ENCODE measurements at regions not wholly inside any gene's neighbourhood (a gene's known extent, or its start where the extent isn't known, plus 50 kb on each side); places are given as distances from the start of the nearest gene placed in this dataset.
"Not testable (repeated sequence)": the region's sequence is repeated elsewhere in the genome, so short reads cannot be mapped to it uniquely, and the experiment has no call there.

- no peaks in the 10 kb centered on the region; the same call in 1 of the 2 replicates for H3K4me1 ChIP-seq (ENCODE audit: insufficient read depth, low read length)
- H3K27ac ChIP-seq (ENCODE audit: low read length) = no peak overlapping the region
- H3K9me3 ChIP-seq (ENCODE audit: insufficient read depth, low read depth, low read length) = no peaks in the 10 kb centered on the region
- H3K27me3 ChIP-seq (ENCODE audit: insufficient read depth, low read length) = no peaks in the 10 kb centered on the region
- no peak overlapping the region for H3K4me3 ChIP-seq (ENCODE audit: low read length)
- H3K36me3 ChIP-seq (ENCODE audit: insufficient read depth, low read depth, low read length) = no peaks in the 10 kb centered on the region
- H3K9ac ChIP-seq (ENCODE audit: low read depth, low read length) = no peak overlapping the region
Measured at GRCh38 chr11:87628957-87629356, 546.3 kb downstream of the RAB38 start.

GRCh38 chr11:87628026-87628580 lies 547.1 kb downstream of the RAB38 start:
- Histone ChIP-seq H3K27me3 (ENCODE audit: insufficient read depth, low read length) (no peaks in the 10 kb centered on the region), H3K9me3 (ENCODE audit: insufficient read depth, low read depth, low read length) (no peaks in the 10 kb centered on the region), H3K27ac (ENCODE audit: low read length) (no peak overlapping the region), H3K9ac (ENCODE audit: low read depth, low read length) (no peak overlapping the region), H3K4me3 (ENCODE audit: low read length) (no peak overlapping the region), H3K36me3 (ENCODE audit: insufficient read depth, low read depth, low read length) (no peaks in the 10 kb centered on the region), H3K4me1 (ENCODE audit: insufficient read depth, low read length) (no peaks in the 10 kb centered on the region; the same call in 1 of the 2 replicates)

DNA sequence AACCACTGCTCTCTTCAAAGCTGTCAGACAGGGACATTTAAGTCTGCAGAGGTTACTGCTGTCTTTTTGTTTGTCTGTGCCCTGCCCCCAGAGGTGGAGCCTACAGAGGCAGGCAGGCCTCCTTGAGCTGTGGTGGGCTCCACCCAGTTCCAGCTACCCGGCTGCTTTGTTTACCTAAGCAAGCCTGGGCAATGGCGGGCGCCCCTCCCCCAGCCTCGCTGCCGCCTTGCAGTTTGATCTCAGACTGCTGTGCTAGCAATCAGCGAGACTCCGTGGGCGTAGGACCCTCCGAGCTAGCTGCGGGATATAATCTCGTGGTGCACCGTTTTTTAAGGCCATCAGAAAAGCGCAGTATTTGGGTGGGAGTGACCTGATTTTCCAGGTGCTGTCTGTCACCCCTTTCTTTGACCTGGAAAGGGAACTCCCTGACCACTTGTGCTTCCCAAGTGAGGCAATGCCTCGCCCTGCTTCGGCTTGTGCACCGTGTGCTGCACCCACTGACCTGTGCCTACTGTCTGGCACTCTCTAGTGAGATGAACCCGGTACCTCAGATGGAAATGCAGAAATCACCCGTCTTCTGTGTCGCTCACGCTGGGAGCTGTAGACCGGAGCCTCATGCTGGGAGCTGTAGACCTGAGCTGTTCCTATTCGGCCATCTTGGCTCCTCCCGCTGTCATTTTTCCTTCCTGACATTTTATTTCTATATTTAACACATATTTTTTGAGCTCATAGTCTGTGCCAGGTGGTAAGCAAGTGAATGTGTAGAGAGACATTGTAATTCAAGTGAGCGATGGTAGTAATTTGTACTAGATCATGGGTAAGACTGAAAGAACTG lies 551.5 kb downstream of the RAB38 start:
- not testable (repeated sequence) for H3K4me1 ChIP-seq (ENCODE audit: insufficient read depth, low read length); H3K4me3 ChIP-seq (ENCODE audit: low read length); H3K27me3 ChIP-seq (ENCODE audit: insufficient read depth, low read length); H3K9ac ChIP-seq (ENCODE audit: low read depth, low read length); H3K9me3 ChIP-seq (ENCODE audit: insufficient read depth, low read depth, low read length); H3K27ac ChIP-seq (ENCODE audit: low read length); H3K36me3 ChIP-seq (ENCODE audit: insufficient read depth, low read depth, low read length)

DNA sequence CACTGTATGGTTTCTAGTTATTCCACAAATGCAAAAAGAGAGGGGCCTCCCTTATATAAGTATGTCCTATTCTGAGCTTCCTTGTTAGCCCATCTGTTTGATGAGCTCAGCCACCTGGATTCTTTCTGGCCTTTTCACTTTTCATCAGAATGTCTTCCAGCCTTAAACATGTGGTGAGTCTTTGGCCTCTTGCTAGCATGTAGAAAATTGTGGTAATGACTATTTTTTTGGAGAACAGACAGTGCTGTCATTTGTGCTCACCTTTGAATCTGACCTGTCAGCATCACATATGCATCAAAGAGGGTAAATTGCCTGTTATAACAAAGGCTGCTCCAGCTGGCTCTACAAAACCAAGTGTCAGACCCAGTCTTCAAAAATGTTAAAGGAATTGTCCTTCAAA lies 558.7 kb downstream of the RAB38 start:
- H3K9me3 ChIP-seq (ENCODE audit: insufficient read depth, low read depth, low read length) = no peaks in the 10 kb centered on the region
- H3K27ac ChIP-seq (ENCODE audit: low read length) = no peak overlapping the region
- no peaks in the 10 kb centered on the region for H3K4me1 ChIP-seq (ENCODE audit: insufficient read depth, low read length)
- no peaks in the 10 kb centered on the region for H3K27me3 ChIP-seq (ENCODE audit: insufficient read depth, low read length)
- no peak overlapping the region for H3K4me3 ChIP-seq (ENCODE audit: low read length)
- no peak overlapping the region for H3K9ac ChIP-seq (ENCODE audit: low read depth, low read length)
- no peaks in the 10 kb centered on the region for H3K36me3 ChIP-seq (ENCODE audit: insufficient read depth, low read depth, low read length)

DNA sequence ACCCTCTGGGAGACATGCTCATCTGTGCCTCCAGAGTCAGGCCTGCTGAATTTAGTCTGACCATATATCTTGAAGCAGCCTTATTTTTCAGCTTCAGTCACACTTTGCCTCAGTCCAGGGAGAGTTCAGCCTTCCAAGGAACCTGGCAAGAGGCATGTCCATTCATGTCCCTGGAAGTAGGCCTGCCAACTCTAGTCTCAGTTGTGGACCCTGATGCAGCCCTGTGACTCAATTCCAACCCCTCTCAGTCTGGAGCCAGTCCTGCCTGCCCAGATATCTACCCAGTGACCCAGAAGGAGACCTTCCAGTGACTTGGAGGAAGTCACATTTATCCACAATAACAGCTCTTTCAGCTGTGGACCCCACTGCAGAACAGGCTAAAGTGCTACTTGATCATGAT lies 566.6 kb downstream of the TMEM135 start:
- no peak overlapping the region for H3K4me3 ChIP-seq (ENCODE audit: low read length)
- H3K9me3 ChIP-seq (ENCODE audit: insufficient read depth, low read depth, low read length) = no peaks in the 10 kb centered on the region
- no peak overlapping the region for H3K27ac ChIP-seq (ENCODE audit: low read length)
- H3K4me1 ChIP-seq (ENCODE audit: insufficient read depth, low read length) = no peaks in the 10 kb centered on the region
- no peaks in the 10 kb centered on the region for H3K36me3 ChIP-seq (ENCODE audit: insufficient read depth, low read depth, low read length)
- no peak overlapping the region for H3K9ac ChIP-seq (ENCODE audit: low read depth, low read length)
- H3K27me3 ChIP-seq (ENCODE audit: insufficient read depth, low read length) = no peaks in the 10 kb centered on the region

DNA sequence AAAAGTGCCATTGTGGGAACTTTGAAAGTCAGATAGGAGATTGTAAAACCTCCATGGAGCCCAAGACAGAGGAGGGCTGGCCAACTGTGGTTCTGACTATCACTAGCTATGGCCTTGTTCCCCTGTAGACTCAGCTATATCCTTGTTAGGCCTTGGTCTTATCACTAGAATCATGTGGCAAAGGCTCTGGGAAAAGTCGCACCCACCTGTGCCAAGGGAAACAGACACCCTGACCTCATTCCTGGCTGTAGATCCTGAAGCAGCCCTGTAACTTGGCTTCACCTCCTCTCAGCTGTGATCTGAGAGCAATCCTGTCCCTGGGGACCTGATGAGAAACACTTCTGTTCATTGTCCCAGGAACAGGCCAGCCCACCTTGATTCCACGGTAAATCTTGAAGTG lies 566.2 kb downstream of the TMEM135 start:
- Histone ChIP-seq H3K27me3 (ENCODE audit: insufficient read depth, low read length) (no peaks in the 10 kb centered on the region), H3K27ac (ENCODE audit: low read length) (no peak overlapping the region), H3K36me3 (ENCODE audit: insufficient read depth, low read depth, low read length) (no peaks in the 10 kb centered on the region), H3K4me1 (ENCODE audit: insufficient read depth, low read length) (no peaks in the 10 kb centered on the region), H3K4me3 (ENCODE audit: low read length) (no peak overlapping the region), H3K9me3 (ENCODE audit: insufficient read depth, low read depth, low read length) (no peaks in the 10 kb centered on the region), H3K9ac (ENCODE audit: low read depth, low read length) (no peak overlapping the region)

DNA sequence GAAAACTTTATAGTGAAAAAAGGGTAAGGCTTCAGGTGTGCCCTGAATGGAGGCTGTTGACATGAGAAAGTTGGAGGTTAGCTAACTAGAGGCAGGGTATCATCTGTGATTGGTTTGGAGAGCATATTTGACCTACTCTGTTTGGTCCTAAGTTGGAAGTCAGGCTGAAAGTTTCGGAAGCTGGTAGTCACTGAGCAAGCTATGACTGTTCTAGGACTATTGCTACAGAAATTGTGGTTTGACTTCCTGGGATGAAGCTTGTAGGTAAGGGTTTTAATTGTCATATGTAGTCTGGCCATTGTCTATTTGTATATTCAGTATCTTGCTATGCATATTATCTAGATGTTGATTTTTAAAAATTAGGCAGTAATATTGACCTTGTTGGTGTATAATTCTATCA lies 565.0 kb downstream of the TMEM135 start:
- Histone ChIP-seq H3K27ac (ENCODE audit: low read length) (no peak overlapping the region), H3K9me3 (ENCODE audit: insufficient read depth, low read depth, low read length) (no peaks in the 10 kb centered on the region), H3K36me3 (ENCODE audit: insufficient read depth, low read depth, low read length) (no peaks in the 10 kb centered on the region), H3K4me3 (ENCODE audit: low read length) (no peak overlapping the region), H3K9ac (ENCODE audit: low read depth, low read length) (no peak overlapping the region), H3K27me3 (ENCODE audit: insufficient read depth, low read length) (no peaks in the 10 kb centered on the region), H3K4me1 (ENCODE audit: insufficient read depth, low read length) (no peaks in the 10 kb centered on the region)

- no peaks in the 10 kb centered on the region for H3K36me3 ChIP-seq (ENCODE audit: insufficient read depth, low read depth, low read length)
- no peaks in the 10 kb centered on the region for H3K9me3 ChIP-seq (ENCODE audit: insufficient read depth, low read depth, low read length)
- no peak overlapping the region for H3K9ac ChIP-seq (ENCODE audit: low read depth, low read length)
- H3K27me3 ChIP-seq (ENCODE audit: insufficient read depth, low read length) = no peaks in the 10 kb centered on the region
- no peak overlapping the region for H3K27ac ChIP-seq (ENCODE audit: low read length)
- H3K4me1 ChIP-seq (ENCODE audit: insufficient read depth, low read length) = no peaks in the 10 kb centered on the region
- H3K4me3 ChIP-seq (ENCODE audit: low read length) = no peak overlapping the region
Measured at GRCh38 chr11:87600938-87601337, 563.2 kb downstream of the TMEM135 start.

- Histone ChIP-seq H3K27ac (ENCODE audit: low read length) (no peak overlapping the region), H3K36me3 (ENCODE audit: insufficient read depth, low read depth, low read length) (no peaks in the 10 kb centered on the region)
Measured at GRCh38 chr11:87597725-87598124, 560.0 kb downstream of the TMEM135 start.

DNA sequence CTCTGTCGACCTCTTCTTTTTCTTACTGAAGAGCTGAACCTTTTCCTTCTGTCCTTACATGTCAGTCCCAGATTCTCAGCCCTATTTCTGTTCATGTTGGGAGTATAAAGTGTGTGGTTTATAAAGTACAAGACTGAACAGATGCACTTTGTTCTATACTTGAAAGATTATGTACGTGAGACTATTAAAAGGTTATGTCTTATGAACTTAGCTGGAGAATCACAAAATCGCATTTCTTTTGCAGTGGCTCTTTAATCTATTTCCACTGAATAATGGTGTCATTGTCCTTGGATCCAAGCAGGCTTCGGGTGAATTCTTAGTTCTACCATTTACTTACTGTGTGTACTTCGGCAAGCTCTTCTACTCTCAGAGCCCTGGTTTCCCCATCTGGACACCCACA lies 558.4 kb downstream of the TMEM135 start:
- Histone ChIP-seq H3K4me3 (ENCODE audit: low read length) (no peak overlapping the region), H3K9me3 (ENCODE audit: insufficient read depth, low read depth, low read length) (no peaks in the 10 kb centered on the region), H3K9ac (ENCODE audit: low read depth, low read length) (no peak overlapping the region), H3K4me1 (ENCODE audit: insufficient read depth, low read length) (no peaks in the 10 kb centered on the region), H3K27ac (ENCODE audit: low read length) (no peak overlapping the region), H3K27me3 (ENCODE audit: insufficient read depth, low read length) (no peaks in the 10 kb centered on the region), H3K36me3 (ENCODE audit: insufficient read depth, low read depth, low read length) (no peaks in the 10 kb centered on the region)

More at GRCh38 chr11:87597725-87598124, 560.0 kb downstream of the TMEM135 start:
- H3K9me3 ChIP-seq (ENCODE audit: insufficient read depth, low read depth, low read length) = no peaks in the 10 kb centered on the region
- no peak overlapping the region for H3K4me3 ChIP-seq (ENCODE audit: low read length)
- no peak overlapping the region for H3K9ac ChIP-seq (ENCODE audit: low read depth, low read length)
- H3K4me1 ChIP-seq (ENCODE audit: insufficient read depth, low read length) = no peaks in the 10 kb centered on the region
- H3K27me3 ChIP-seq (ENCODE audit: insufficient read depth, low read length) = no peaks in the 10 kb centered on the region

DNA sequence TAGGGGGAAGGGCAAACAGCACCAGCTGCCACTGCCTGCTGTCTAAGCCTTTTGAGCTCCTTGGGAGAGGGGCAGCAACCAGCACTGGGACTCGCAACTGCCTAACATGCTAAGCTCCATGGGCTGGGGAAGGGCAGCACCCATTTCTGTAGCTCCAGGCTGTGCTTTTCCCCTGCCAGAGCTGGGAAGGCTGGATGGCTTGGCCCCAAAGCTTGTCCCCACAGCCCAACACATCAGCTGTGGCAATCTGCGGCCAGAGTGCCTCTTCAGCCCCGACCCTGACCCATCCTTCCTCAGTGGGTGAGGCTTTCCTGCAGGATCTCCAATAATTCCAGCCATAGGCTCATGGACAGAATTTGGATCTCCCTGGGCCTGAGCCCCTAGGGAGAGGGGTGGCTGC lies 551.3 kb downstream of the TMEM135 start:
- H3K9ac ChIP-seq (ENCODE audit: low read depth, low read length) = no peak overlapping the region

DNA sequence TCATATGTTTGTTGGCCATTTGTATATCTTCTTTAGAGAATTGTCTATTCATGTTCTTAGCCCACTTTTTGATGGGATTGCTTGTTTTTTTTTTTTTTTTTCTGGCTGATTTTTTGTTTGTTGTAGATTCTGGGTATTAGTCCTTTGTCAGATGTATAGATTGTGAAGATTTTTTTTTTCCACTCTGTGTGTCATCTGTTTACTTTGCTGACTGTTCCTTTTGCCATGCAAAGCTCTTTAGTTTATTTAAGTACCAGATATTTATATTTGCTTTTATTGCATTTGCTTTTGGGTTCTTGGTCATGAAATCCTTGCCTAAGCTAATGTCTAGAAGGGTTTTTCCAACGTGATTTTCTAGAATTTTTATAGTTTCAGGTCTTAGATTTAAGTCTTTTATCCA lies 547.9 kb downstream of the TMEM135 start:
- not testable (repeated sequence) for H3K4me3 ChIP-seq (ENCODE audit: low read length); H3K4me1 ChIP-seq (ENCODE audit: insufficient read depth, low read length); H3K9me3 ChIP-seq (ENCODE audit: insufficient read depth, low read depth, low read length); H3K9ac ChIP-seq (ENCODE audit: low read depth, low read length); H3K27me3 ChIP-seq (ENCODE audit: insufficient read depth, low read length); H3K36me3 ChIP-seq (ENCODE audit: insufficient read depth, low read depth, low read length); H3K27ac ChIP-seq (ENCODE audit: low read length)

More for the DNA sequence above, 551.3 kb downstream of the TMEM135 start:
- Histone ChIP-seq H3K9me3 (ENCODE audit: insufficient read depth, low read depth, low read length) (no peaks in the 10 kb centered on the region), H3K27ac (ENCODE audit: low read length) (no peak overlapping the region), H3K4me1 (ENCODE audit: insufficient read depth, low read length) (no peaks in the 10 kb centered on the region), H3K4me3 (ENCODE audit: low read length) (no peak overlapping the region), H3K36me3 (ENCODE audit: insufficient read depth, low read depth, low read length) (no peaks in the 10 kb centered on the region), H3K27me3 (ENCODE audit: insufficient read depth, low read length) (no peaks in the 10 kb centered on the region)
